Stimulated activated CD8-positive, alpha-beta memory T cell treated with anti-CD3 and anti-CD28 coated beads, Interleukin-15, amount 100 ng/mL, for 48 hours (primary cell): ENCODE measurements at regions not wholly inside any gene's neighbourhood (a gene's known extent, or its start where the extent isn't known, plus 50 kb on each side); places are given as distances from the start of the nearest gene placed in this dataset.

Experiments used
- DNase-seq, 2 donors: peaks; one replicate each; pipeline ENCODE4 v3.0.0-alpha.2; 2020; ENCODE audit warnings: low read depth in 2 of 2

- DNase-seq = no peak
These were observed 568.3 kb downstream of the INHBA start for GRCh38 chr7:41134300-41135255.

- DNase-seq = no peak
These were observed 569.1 kb downstream of the INHBA start for GRCh38 chr7:41133690-41134299.

- no peak for DNase-seq
These were observed 570.9 kb downstream of the INHBA start for GRCh38 chr7:41131956-41132355.

DNA sequence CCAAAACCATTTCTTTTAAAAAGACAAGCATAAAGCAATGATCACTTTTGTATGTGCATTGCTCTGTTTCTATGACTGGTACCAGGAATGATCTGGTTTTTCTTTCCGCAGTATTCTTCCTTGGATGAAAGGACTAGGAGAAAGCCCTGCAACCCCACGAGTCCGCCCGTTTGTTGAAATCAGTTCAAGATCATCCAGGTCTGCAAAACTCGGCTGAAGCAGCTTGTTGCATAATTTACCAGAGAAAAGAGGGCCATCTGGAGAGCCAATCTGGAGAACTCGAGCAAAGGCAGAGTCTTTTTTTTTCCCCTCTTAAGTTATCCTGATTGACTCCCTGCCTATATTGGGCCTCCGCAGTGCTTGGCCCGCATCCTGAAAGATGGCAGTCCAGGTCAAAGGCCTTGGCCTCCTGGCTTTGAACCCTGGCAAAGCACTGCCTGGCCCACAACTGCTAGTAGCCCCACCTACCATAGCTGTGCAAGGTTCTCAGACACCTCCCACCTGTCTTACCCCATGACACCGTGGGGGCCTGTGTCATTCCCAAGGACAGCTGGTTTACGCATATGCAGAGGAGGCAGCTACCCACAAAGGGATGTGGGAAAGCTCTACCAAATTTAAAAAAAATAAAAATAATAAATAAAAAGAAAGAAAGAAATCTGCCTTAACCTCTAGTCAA lies 572.2 kb downstream of the INHBA start:
- no peak for DNase-seq

- DNase-seq = no peak
These were observed 572.8 kb downstream of the INHBA start for GRCh38 chr7:41130086-41130485.

- no peak for DNase-seq
These were observed 577.5 kb downstream of the INHBA start for GRCh38 chr7:41125343-41125742.

DNA sequence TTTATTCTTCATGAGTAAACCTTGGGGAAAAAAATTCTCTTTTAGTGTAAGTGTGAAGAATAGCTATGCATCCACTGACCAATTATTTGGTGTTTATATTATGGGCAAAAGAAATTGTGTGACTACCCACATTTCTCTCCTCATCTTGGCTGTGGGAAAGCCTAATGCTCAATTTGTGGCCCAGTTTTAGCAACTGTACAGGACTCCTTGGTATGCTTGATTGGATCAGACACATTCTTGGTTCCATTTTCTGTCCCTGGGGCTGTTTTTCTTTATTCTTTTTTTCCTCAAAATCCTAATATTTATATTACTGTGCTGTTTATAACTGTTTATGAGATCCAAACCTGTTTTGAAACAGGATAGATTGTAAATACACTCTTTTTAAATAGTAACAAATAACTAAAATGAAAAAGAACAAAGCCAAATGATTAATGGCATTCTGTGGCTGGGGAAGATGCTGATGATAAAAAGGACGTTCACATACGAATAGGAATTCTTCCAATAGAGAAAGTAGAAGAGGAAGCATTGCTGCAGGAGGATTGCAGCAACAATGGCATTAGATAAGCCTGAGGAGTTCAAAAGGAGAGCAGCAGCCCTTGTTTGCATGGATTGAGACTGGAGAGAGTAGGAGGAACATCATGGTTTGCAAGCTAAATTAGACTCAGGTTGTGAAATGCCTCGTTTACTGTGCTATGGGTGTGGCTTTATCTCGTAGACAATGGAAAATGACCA lies 580.5 kb downstream of the INHBA start:
- DNase-seq = no peak

DNA sequence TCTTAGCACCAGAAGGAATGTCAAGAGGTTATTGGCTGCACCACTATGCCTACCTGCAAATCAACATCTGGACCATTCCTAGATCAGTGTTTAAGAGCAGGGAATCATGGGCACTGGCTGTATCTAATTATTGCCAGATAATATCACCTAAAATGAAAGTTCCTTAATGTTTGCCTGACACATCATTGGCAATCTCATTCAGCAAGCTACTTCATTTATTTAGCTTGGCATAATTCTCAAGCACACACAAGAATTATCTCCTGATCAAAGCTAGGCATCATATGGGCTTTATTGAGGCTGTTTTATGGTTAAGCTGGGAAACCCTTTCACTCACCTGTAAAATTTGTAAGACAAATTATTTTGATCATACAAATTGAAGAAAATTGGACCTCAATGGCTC lies 581.7 kb downstream of the INHBA start:
- DNase-seq = no peak

DNA sequence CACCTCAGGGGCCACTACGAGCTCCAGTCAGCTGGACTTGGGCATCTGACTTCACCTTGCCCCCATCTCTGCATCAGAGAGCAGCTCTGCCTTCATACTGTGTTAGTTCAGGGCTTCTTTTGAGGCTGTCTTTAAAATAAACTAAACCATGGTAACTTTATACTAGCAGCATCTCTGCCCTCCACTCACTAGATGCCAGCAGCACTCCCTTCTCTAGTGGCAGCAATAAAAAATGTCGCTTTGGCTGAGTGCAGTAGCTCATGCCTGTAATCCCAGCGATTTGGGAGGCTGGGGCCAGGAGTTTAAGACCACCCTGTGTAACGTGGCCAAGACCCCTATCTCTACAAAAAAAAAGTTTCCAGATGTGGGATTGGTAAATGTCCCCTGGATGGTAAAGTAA lies 584.4 kb downstream of the INHBA start:
- DNase-seq = no peak

DNA sequence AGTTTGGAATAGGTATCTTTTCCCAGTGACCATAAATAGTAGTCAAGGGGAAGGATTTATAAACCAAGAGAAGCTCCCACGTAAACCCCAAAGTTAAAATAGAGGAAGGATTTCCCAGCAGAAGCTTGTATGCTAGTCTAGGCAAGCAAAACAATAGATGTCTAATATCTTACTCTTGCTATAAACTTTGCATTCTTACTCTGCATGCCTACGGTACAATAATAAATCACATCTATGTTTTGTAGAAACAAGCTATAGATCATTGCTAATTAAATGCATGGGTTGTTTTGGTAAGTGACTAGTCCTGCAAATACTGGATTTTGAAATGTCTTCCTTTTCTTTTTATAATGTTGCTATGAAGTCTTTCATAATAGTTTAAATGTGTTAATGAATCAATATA lies 585.5 kb downstream of the INHBA start:
- no peak for DNase-seq

GRCh38 chr7:41116817-41117216 lies 586.1 kb downstream of the INHBA start:
- DNase-seq = no peak

DNA sequence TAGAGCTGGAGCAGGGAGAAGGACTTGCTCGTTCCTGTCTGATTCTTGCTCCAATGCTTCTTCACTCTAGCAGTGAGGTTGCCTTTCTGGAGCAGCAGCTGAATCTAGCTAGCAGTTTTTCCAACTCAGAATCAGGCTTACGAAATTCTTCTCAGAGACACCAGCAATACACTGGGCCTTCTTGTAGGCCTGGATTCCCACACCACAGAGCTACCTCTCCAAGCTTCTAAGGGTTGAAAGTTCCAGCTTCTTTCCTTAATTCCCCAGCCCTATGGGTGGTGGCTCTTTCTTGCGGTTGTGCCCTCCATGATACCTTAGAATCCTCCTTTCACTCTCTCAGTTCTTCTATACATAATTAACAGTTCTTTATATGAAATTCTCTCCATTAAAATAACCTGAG lies 586.6 kb downstream of the INHBA start:
- DNase-seq = no peak

DNA sequence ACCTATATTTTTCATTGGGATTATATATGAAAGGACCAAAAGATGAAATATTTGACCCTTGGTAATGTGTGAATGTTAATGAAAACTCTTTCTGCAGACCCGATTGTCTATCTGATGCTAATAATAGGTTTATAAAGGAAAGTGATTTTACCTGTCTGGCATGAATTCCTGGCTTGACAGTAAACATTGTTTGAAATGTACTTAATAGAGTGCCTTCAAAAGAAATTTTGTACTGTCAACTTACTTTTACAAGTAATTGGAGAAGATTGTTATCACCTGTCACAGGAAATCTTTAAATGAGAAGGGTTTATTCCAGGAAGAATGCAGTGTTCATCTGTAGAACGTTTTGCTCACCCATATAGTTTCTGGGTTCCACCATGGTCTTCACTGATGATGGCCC lies 588.2 kb downstream of the INHBA start:
- DNase-seq = no peak

- no peak for DNase-seq
These were observed 588.8 kb downstream of the INHBA start for GRCh38 chr7:41114131-41114530.

GRCh38 chr7:41113719-41114118 lies 589.2 kb downstream of the INHBA start:
- DNase-seq = no peak

DNA sequence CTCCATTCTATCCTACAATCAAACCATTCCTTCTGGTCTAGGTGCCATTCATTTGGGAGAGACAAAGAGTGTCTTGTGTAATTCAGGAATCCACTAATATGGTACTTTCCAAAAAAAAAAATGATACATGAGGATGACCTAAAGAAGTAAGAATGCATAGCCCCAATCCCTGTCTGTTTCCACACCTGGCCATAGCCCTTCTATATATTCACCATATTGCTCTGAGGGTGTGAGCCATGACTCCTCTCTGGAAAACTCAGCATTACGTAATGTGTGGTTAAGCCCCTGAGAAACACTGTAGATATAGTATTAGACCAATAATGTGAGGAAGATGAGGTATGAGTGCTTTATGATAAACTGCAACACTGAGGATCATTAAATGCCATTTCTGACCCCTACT lies 592.7 kb downstream of the INHBA start:
- no peak for DNase-seq

GRCh38 chr7:41108821-41109220 lies 594.1 kb downstream of the INHBA start:
- DNase-seq = no peak

- no peak for DNase-seq
These were observed 594.9 kb downstream of the INHBA start for GRCh38 chr7:41107938-41108448.

GRCh38 chr7:41107330-41107937 lies 595.5 kb downstream of the INHBA start:
- no peak for DNase-seq

DNA sequence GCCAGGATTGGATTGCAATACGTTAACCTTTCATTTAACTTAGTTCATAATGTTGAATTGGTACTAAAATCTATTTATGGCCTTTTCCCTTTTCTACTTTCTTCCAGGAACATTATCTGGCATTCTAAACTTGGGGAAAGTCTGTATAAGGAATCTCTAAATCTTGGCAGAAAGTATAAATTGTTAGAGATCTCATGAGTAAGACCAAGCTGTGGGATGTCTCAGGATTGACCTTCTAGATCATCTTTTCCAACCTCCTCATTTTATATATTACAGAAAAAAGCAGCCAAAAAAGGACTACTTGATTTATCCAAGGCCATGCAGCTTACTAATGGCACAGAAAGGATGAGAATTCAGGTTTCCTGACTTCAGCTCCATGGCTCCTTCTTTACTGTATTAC lies 598.3 kb downstream of the INHBA start:
- no peak for DNase-seq

DNA sequence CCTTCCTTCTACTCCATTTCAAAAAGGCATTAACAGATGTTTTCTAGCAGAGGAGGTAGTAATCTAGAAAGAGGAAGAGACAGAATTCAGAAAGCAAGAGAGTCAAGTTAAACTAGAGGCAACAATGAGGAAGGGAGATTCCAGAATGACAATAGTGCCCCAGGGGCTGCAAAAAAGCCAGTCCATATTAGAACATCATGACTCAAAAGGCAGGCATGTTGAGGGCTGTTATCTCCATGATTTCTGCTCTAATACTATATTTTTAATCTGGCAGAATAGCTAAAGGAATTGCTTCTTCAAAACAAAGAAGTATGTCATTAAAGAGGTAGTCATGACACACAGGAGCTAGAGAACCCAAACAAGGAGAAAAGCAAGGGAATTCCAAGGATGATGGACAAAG lies 599.6 kb downstream of the INHBA start:
- no peak for DNase-seq
